PC-3 (cell line): ENCODE measurements at regions not wholly inside any gene's neighbourhood (a gene's known extent, or its start where the extent isn't known, plus 50 kb on each side); places are given as distances from the start of the nearest gene placed in this dataset.

ENCODE experiments used
- ATAC-seq: fragments of 200-7000 bp; cut with Tn5 transposase; 2 replicates; pipeline ENCODE4 v1.9.1; 2020; ENCODE audit warnings: mild to moderate bottlenecking, moderate library complexity
- BruUV-seq: library from RNA; stranded (reverse); fragments of 400-500 nt; replicated peaks from 2 replicates; lab custom pipeline; 2021; lab: Mats Ljungman, UMichigan
- CTCF ChIA-PET: fragments of 300-600 bp; sonication (Branson Sonifier 250); formaldehyde crosslinking; loops from one replicate; lab custom pipeline; 2022; ENCODE audit warnings: antibody characterized with exemption; lab: Charles Lee
- POLR2A ChIA-PET: fragments of 300-600 bp; sonication (Branson Sonifier 250); formaldehyde crosslinking; loops from one replicate; lab custom pipeline; 2022; ENCODE audit warnings: antibody characterized with exemption; ENCODE audit not compliant: unreplicated experiment; lab: Charles Lee
- DNase-seq: peaks from one replicate; pipeline ENCODE4 v3.0.0-alpha.2; 2015
- H2AFZ ChIP-seq: fragments of 300-600 bp; sonication (generic); 2 replicates; pipeline ENCODE4 v1.6.0; 2016; ENCODE audit warnings: antibody characterized with exemption, low read length
- H3F3A ChIP-seq: fragments of 300-600 bp; sonication (generic); one replicate; pipeline ENCODE4 v1.6.0; 2017; ENCODE audit warnings: antibody characterized with exemption, low read length, control low read depth, mild to moderate bottlenecking; ENCODE audit not compliant: unreplicated experiment
- H3K27ac ChIP-seq: fragments of 300-600 bp; sonication (generic); 2 replicates; pipeline ENCODE4 v1.5.1; 2016; ENCODE audit warnings: mild to moderate bottlenecking, low read length
- H3K27me3 ChIP-seq: fragments of 300-600 bp; sonication (generic); 2 replicates; pipeline ENCODE4 v1.6.1; 2016; ENCODE audit warnings: low read length, mixed read lengths
- H3K36me3 ChIP-seq: fragments of 300-600 bp; sonication (generic); 2 replicates; pipeline ENCODE4 v1.6.1; 2016; ENCODE audit warnings: low read depth, mixed run types, low read length, mixed read lengths
- H3K4me1 ChIP-seq: fragments of 300-600 bp; sonication (generic); 2 replicates; pipeline ENCODE4 v1.5.1; 2016; ENCODE audit warnings: low read length; ENCODE audit not compliant: insufficient read depth
- H3K4me2 ChIP-seq: fragments of 300-600 bp; sonication (generic); 2 replicates; pipeline ENCODE4 v1.6.0; 2016; ENCODE audit warnings: low read length
- H3K4me3 ChIP-seq: fragments of 300-600 bp; sonication (generic); 2 replicates; pipeline ENCODE4 v1.5.1; 2016; ENCODE audit warnings: mild to moderate bottlenecking, low read length, mixed read lengths
- H3K79me2 ChIP-seq: fragments of 300-600 bp; sonication (generic); 2 replicates; pipeline ENCODE4 v1.6.1; 2017; ENCODE audit warnings: low read length, mixed read lengths
- H3K9ac ChIP-seq: fragments of 300-600 bp; sonication (generic); 2 replicates; pipeline ENCODE4 v1.6.0; 2016; ENCODE audit warnings: mild to moderate bottlenecking, low read length
- H3K9me2 ChIP-seq: fragments of 300-600 bp; sonication (generic); replicated peaks from 2 replicates; pipeline ENCODE4 v1.6.1; 2016; ENCODE audit warnings: mixed run types, low read length, mixed read lengths
- H3K9me3 ChIP-seq: fragments of 300-600 bp; sonication (generic); 2 replicates; pipeline ENCODE4 v1.6.1; 2016; ENCODE audit warnings: low read length, mixed read lengths
- H4K20me1 ChIP-seq: fragments of 300-600 bp; sonication (generic); 2 replicates; pipeline ENCODE4 v1.6.1; 2016; ENCODE audit warnings: low read length, mixed read lengths
- EZH2 ChIP-seq: fragments of 300-600 bp; sonication (generic); IDR thresholded peaks from one replicate; pipeline ENCODE4 v1.6.1; 2017; ENCODE audit warnings: antibody characterized with exemption, mild to moderate bottlenecking, low read length; ENCODE audit not compliant: unreplicated experiment
- EZH2phosphoT487 ChIP-seq: fragments of 300-600 bp; sonication (generic); IDR thresholded peaks from 2 replicates; pipeline ENCODE4 v1.6.1; 2018; ENCODE audit warnings: mild to moderate bottlenecking, antibody characterized with exemption, low read length, borderline replicate concordance
- intact Hi-C: fragments of 100-400 bp; cut with micrococcal nuclease; formaldehyde crosslinking; loops from 2 replicates; pipeline ENCODE4 v1.9.0; 2023
- TF ChIP-seq, protein P1 (sequence below): fragments of 300-600 bp; sonication (generic); conservative IDR thresholded peaks from 2 replicates; pipeline ENCODE4 v1.5.1; 2017; ENCODE audit warnings: antibody characterized with exemption, low read depth, mild to moderate bottlenecking, low read length

DNA sequence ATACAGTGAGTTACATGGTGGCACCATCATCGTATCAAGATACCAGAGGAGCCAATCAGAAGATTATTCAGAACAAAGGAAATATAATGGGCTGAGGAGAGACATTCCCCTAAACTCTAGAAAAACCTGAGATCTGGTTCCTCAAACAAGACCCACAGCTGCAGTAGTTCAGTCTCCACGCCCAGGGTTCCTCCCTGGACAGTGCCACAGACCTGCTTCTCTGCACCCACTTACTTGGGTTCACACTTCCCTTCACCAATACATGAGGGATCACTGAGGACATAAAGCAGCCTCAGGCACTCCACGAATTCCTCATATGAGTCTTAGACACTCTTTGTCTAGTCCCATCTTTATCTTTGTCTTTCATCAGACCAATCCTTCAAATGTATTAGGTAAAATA is 101.7 kb downstream of the APTX start:
- H3K9me3 ChIP-seq = no peaks in the 10 kb centered on the region
- no peak for DNase-seq
- intact Hi-C loops = no loop called here
- H3K27me3 ChIP-seq = no peaks in the 10 kb centered on the region; the same call in 1 of the 2 replicates
- no peak overlapping the region for H3K9ac ChIP-seq
- no peak overlapping the region for H3K27ac ChIP-seq
- no TSS peak for BruUV-seq
- H3K4me1 ChIP-seq = no peaks in the 10 kb centered on the region
- no peaks in the 10 kb centered on the region for H3K79me2 ChIP-seq
- no peaks in the 10 kb centered on the region for H3K9me2 ChIP-seq
- no peaks in the 10 kb centered on the region for H3F3A ChIP-seq
- no peaks in the 10 kb centered on the region for H3K36me3 ChIP-seq
- TF ChIP-seq EZH2 (no peak), EZH2phosphoT487 (no peak)
- TF ChIP-seq, protein P1, sequence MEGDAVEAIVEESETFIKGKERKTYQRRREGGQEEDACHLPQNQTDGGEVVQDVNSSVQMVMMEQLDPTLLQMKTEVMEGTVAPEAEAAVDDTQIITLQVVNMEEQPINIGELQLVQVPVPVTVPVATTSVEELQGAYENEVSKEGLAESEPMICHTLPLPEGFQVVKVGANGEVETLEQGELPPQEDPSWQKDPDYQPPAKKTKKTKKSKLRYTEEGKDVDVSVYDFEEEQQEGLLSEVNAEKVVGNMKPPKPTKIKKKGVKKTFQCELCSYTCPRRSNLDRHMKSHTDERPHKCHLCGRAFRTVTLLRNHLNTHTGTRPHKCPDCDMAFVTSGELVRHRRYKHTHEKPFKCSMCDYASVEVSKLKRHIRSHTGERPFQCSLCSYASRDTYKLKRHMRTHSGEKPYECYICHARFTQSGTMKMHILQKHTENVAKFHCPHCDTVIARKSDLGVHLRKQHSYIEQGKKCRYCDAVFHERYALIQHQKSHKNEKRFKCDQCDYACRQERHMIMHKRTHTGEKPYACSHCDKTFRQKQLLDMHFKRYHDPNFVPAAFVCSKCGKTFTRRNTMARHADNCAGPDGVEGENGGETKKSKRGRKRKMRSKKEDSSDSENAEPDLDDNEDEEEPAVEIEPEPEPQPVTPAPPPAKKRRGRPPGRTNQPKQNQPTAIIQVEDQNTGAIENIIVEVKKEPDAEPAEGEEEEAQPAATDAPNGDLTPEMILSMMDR = no peak
- no peak overlapping the region for H3K4me3 ChIP-seq
- H4K20me1 ChIP-seq = no peaks in the 10 kb centered on the region
- ATAC-seq = no peak
- H3K4me2 ChIP-seq = no peak overlapping the region
- ChIA-PET POLR2A (no interaction called here), CTCF (no interaction called here)
- no peak overlapping the region for H2AFZ ChIP-seq

DNA sequence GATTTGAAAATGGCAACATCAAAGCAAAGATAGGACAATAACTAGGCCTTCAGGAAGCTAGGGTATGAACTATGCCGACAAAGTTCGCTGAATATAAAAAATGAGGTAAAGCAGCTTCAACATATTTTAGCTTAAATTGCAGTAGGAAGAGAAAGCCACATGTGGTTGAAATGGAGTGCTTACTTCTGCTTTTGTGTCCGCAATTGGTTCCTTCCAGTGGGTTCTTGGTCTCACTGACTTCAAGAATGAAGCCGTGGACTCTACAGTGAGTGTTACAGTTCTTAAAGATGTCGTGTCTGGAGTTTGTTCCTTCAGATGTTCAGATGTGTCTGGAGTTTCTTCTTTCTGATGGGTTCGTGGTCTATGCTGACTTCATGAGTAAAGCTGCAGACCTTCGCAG is 95.2 kb downstream of the APTX start:
- POLR2A ChIA-PET = no interaction called here
- Histone ChIP-seq H3K4me1 (no peaks in the 10 kb centered on the region), H3K36me3 (no peaks in the 10 kb centered on the region), H3K4me2 (no peak overlapping the region), H3K9me3 (no peaks in the 10 kb centered on the region), H3K9ac (no peak overlapping the region), H3K9me2 (no peaks in the 10 kb centered on the region), H4K20me1 (no peaks in the 10 kb centered on the region), H3K4me3 (no peak overlapping the region), H3K27me3 (no peaks in the 10 kb centered on the region), H3F3A (no peaks in the 10 kb centered on the region), H2AFZ (no peak overlapping the region), H3K27ac (no peak overlapping the region), H3K79me2 (no peaks in the 10 kb centered on the region)
- intact Hi-C loops = no loop called here
- CTCF ChIA-PET = no interaction called here
- no peak for DNase-seq
- BruUV-seq = no TSS peak
- TF ChIP-seq EZH2phosphoT487 (no peak), EZH2 (no peak)
- TF ChIP-seq, protein P1 = no peak
- ATAC-seq = no peak

DNA sequence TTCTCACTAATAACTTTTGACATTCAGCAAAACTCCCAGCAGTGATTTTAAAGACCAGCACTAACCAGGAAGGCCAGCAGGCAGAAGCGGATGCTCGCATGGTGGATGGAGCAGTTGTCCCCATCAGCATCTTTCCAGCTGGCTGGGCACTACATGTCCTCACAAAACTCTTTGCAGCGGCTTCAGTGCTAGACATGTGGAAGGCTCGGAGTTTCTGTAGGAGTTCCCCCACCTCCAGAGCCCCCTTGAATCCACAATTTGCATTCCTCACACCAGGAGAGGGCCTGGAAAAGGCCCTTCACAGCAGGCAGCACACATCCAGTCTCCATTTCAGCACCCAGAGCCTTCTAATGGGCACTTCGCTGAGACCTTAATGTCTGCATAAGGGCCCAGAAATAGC is 85.6 kb downstream of the APTX start:
- H3K79me2 ChIP-seq = no peaks in the 10 kb centered on the region
- POLR2A ChIA-PET = no interaction called here
- H3K9me2 ChIP-seq = no peaks in the 10 kb centered on the region
- H3K9ac ChIP-seq = no peak overlapping the region
- no peaks in the 10 kb centered on the region for H4K20me1 ChIP-seq
- DNase-seq (no peak), ATAC-seq (no peak)
- CTCF ChIA-PET = no interaction called here
- H2AFZ ChIP-seq = no peak overlapping the region
- no peaks in the 10 kb centered on the region for H3F3A ChIP-seq
- intact Hi-C loops = no loop called here
- no peak overlapping the region for H3K4me3 ChIP-seq
- H3K4me2 ChIP-seq = no peak overlapping the region
- H3K4me1 ChIP-seq = no peaks in the 10 kb centered on the region
- H3K27ac ChIP-seq = no peak overlapping the region
- H3K27me3 ChIP-seq = no peaks in the 10 kb centered on the region
- BruUV-seq = no TSS peak
- TF ChIP-seq, protein P1 = no peak
- no peak for TF ChIP-seq EZH2phosphoT487
- TF ChIP-seq EZH2 = no peak
- no peaks in the 10 kb centered on the region for H3K9me3 ChIP-seq
- H3K36me3 ChIP-seq = no peaks in the 10 kb centered on the region
